Motor neuron (in vitro differentiated cells): ENCODE measurements at regions not wholly inside any gene's neighbourhood (a gene's known extent, or its start where the extent isn't known, plus 50 kb on each side); places are given as distances from the start of the nearest gene placed in this dataset.
"Not testable (repeated sequence)": the region's sequence is repeated elsewhere in the genome, so short reads cannot be mapped to it uniquely, and the experiment has no call there.

ENCODE experiments used
- ATAC-seq, 8 experiments: fragments of 200-7000 bp; cut with Tn5 transposase; replicated peaks in 6 of 8; 2 replicates each; pipeline ENCODE4 v1.8.0; 2021; ENCODE audit warnings: mild to moderate bottlenecking in 8 of 8, moderate library complexity in 8 of 8
- H3K27ac ChIP-seq, 2 donors: fragments of 250-450 bp; sonication (Bioruptor Pico); 2 replicates each; pipeline ENCODE4 v1.9.0; 2021; ENCODE audit warnings: antibody characterized with exemption in 2 of 2, mild to moderate bottlenecking in 2 of 2, moderate library complexity in 1 of 2
- H3K4me1 ChIP-seq, 2 donors: fragments of 250-450 bp; sonication (Bioruptor Pico); replicated peaks in 1 of 2; 2 replicates each; pipeline ENCODE4 v1.6.1; 2021; ENCODE audit warnings: antibody characterized with exemption in 2 of 2, mild to moderate bottlenecking in 2 of 2, moderate library complexity in 1 of 2
- H3K4me3 ChIP-seq, 5 donors: fragments of 250-450 bp; sonication (Bioruptor Pico); 2 replicates each; pipeline ENCODE4 v1.9.0; 2021; ENCODE audit warnings: antibody characterized with exemption in 5 of 5, mild to moderate bottlenecking in 5 of 5, moderate library complexity in 4 of 5
- WGBS, 10 experiments: fragments of 450-650 bp; shearing (Covaris generic); methylation state at CpG; one replicate each; pipeline ENCODE4 v1.0.0; 2022; 5-methylcytosine and 5-hydroxymethylcytosine counted together
- in situ Hi-C, 9 experiments: fragments of 400-800 bp; cut with MboI; loops; one replicate each; pipeline ENCODE4 v1.15.0; 2021; ENCODE audit warnings: low sequenced_read_pairs in 9 of 9, low pct_unique_long_range_greater_than_20kb in 2 of 9; ENCODE audit not compliant: unreplicated experiment in 9 of 9

GRCh38 chr1:118828038-118828437, 160.1 kb downstream of the TBX15 start:
- peak in 3 of 8 experiments; percentile 51 to 62 (median 59) for ATAC-seq
- no peak overlapping the region for H3K4me3 ChIP-seq
- no peak overlapping the region for H3K27ac ChIP-seq
- no peaks in the 10 kb centered on the region for H3K4me1 ChIP-seq
- in situ Hi-C loops: no loop called here

GRCh38 chr1:118827636-118828035, 160.5 kb downstream of the TBX15 start:
- peak in 2 of 8 experiments; percentile 32 to 58 for ATAC-seq
- in situ Hi-C loops: no loop called here
- Histone ChIP-seq H3K27ac (no peak overlapping the region), H3K4me1 (no peaks in the 10 kb centered on the region), H3K4me3 (no peak overlapping the region)
- 0 to 100% (median 80%) methylated on average over 1 of the region's 1 CpG; no CpG with 5 or more reads in 4 of the 10 experiments for WGBS, 10 experiments

- H3K4me3 ChIP-seq: no peak overlapping the region
- no peak for ATAC-seq
- H3K27ac ChIP-seq: no peak overlapping the region
- no peaks in the 10 kb centered on the region for H3K4me1 ChIP-seq
- in situ Hi-C loops: no loop called here
- WGBS, 10 experiments: 0 to 93% (median 67%) methylated on average over 1 to 3 of the region's 3 CpGs; no CpG with 5 or more reads in 1 of the 10 experiments
These were observed 160.9 kb downstream of the TBX15 start for GRCh38 chr1:118827207-118827606.

- 83 to 100% (median 90%) methylated on average over 1 to 3 of the region's 3 CpGs; no CpG with 5 or more reads in 1 of the 10 experiments for WGBS, 10 experiments
- Histone ChIP-seq H3K27ac (no peak overlapping the region), H3K4me3 (no peak overlapping the region), H3K4me1 (no peaks in the 10 kb centered on the region)
- in situ Hi-C loops: no loop called here
- no peak for ATAC-seq
These were observed 161.5 kb downstream of the TBX15 start for GRCh38 chr1:118826669-118827068.

GRCh38 chr1:118825619-118826018, 162.5 kb downstream of the TBX15 start:
- H3K4me3 ChIP-seq: no peak overlapping the region
- H3K4me1 ChIP-seq: no peaks in the 10 kb centered on the region
- in situ Hi-C loops: no loop called here
- H3K27ac ChIP-seq: no peak overlapping the region
- ATAC-seq: no peak

GRCh38 chr1:118821801-118822200, 166.3 kb downstream of the TBX15 start:
- no peak overlapping the region for H3K4me3 ChIP-seq
- in situ Hi-C loops: no loop called here
- peak in 1 of 8 experiments; percentile 17 for ATAC-seq
- WGBS, 10 experiments: 4 to 88% (median 67%) methylated on average over 1 to 2 of the region's 2 CpGs
- H3K27ac ChIP-seq: no peak overlapping the region
- H3K4me1 ChIP-seq: no peaks in the 10 kb centered on the region

GRCh38 chr1:118820864-118821263, 167.3 kb downstream of the TBX15 start:
- Histone ChIP-seq H3K4me1 (no peaks in the 10 kb centered on the region), H3K27ac (no peak overlapping the region), H3K4me3 (no peak overlapping the region)
- in situ Hi-C loops: no loop called here
- ATAC-seq: peak in 1 of 8 experiments; percentile 55
- WGBS, 10 experiments: 0 to 100% (median 97%) methylated on average over 1 of the region's 1 CpG

- WGBS, 10 experiments: 22 to 100% (median 77%) methylated on average over 1 to 2 of the region's 2 CpGs; no CpG with 5 or more reads in 1 of the 10 experiments
- ATAC-seq: no peak
- in situ Hi-C loops: no loop called here
- no peak overlapping the region for H3K4me3 ChIP-seq
- H3K27ac ChIP-seq: no peak overlapping the region
- no peaks in the 10 kb centered on the region for H3K4me1 ChIP-seq
These were observed 172.2 kb downstream of the TBX15 start for GRCh38 chr1:118815909-118816308.

GRCh38 chr1:118812555-118812954, 175.6 kb downstream of the TBX15 start:
- in situ Hi-C loops: no loop called here
- no peak overlapping the region for H3K4me3 ChIP-seq
- H3K4me1 ChIP-seq: no peaks in the 10 kb centered on the region
- 17 to 93% (median 84%) methylated on average over 1 to 4 of the region's 4 CpGs; no CpG with 5 or more reads in 2 of the 10 experiments for WGBS, 10 experiments
- no peak overlapping the region for H3K27ac ChIP-seq
- no peak for ATAC-seq

- Histone ChIP-seq H3K27ac (no peak overlapping the region), H3K4me1 (no peaks in the 10 kb centered on the region), H3K4me3 (no peak overlapping the region)
- in situ Hi-C loops: no loop called here
- ATAC-seq: no peak
- 67 to 100% (median 75%) methylated on average over 1 of the region's 1 CpG; no CpG with 5 or more reads in 3 of the 10 experiments for WGBS, 10 experiments
These were observed 177.0 kb downstream of the TBX15 start for GRCh38 chr1:118811156-118811555.

- Histone ChIP-seq H3K4me1 (no peaks in the 10 kb centered on the region), H3K4me3 (no peak overlapping the region), H3K27ac (no peak overlapping the region)
- no peak for ATAC-seq
- in situ Hi-C loops: no loop called here
- WGBS, 10 experiments: 57 to 100% (median 88%) methylated on average over 1 to 4 of the region's 4 CpGs; no CpG with 5 or more reads in 2 of the 10 experiments
These were observed 178.6 kb downstream of the TBX15 start for GRCh38 chr1:118809586-118809985.

GRCh38 chr1:118803128-118803527, 185.0 kb downstream of the TBX15 start:
- H3K4me3 ChIP-seq, H3K27ac ChIP-seq, H3K4me1 ChIP-seq, in situ Hi-C loops, ATAC-seq: not testable (repeated sequence)
- WGBS, 10 experiments: 16 to 90% (median 84%) methylated on average over 3 to 5 of the region's 5 CpGs; no CpG with 5 or more reads in 3 of the 10 experiments

GRCh38 chr1:118791094-118791691, 196.9 kb downstream of the TBX15 start:
- no peak for ATAC-seq
- WGBS, 10 experiments: 17 to 60% (median 48%) methylated on average over 1 to 2 of the region's 2 CpGs
- in situ Hi-C loops: no loop called here
- Histone ChIP-seq H3K4me1 (no peaks in the 10 kb centered on the region), H3K27ac (no peak overlapping the region), H3K4me3 (no peak overlapping the region)

GRCh38 chr1:118788463-118788862, 199.7 kb downstream of the TBX15 start:
- no peak overlapping the region for H3K27ac ChIP-seq
- H3K4me1 ChIP-seq: no peaks in the 10 kb centered on the region
- 67 to 100% (median 86%) methylated on average over 1 of the region's 1 CpG; no CpG with 5 or more reads in 6 of the 10 experiments for WGBS, 10 experiments
- in situ Hi-C loops: no loop called here
- no peak overlapping the region for H3K4me3 ChIP-seq
- peak in 6 of 8 experiments; percentile 21 to 98 (median 64) for ATAC-seq
